HUES6 (cell line): ENCODE measurements at regions not wholly inside any gene's neighbourhood (a gene's known extent, or its start where the extent isn't known, plus 50 kb on each side); places are given as distances from the start of the nearest gene placed in this dataset.
"Not testable (repeated sequence)": the region's sequence is repeated elsewhere in the genome, so short reads cannot be mapped to it uniquely, and the experiment has no call there.

ENCODE experiments used
- H3K27ac ChIP-seq: 2 replicates; pipeline ENCODE4 v1.7.0; 2013; ENCODE audit warnings: low read depth, mild to moderate bottlenecking, low read length, inconsistent platforms
- H3K27me3 ChIP-seq: 2 replicates; pipeline ENCODE4 v1.6.1; 2013; ENCODE audit warnings: low read length; ENCODE audit not compliant: control insufficient read depth, insufficient read depth
- H3K36me3 ChIP-seq: 2 replicates; pipeline ENCODE4 v1.6.1; 2013; ENCODE audit warnings: low read length; ENCODE audit not compliant: control insufficient read depth, insufficient read depth
- H3K4me1 ChIP-seq: 2 replicates; pipeline ENCODE4 v1.6.1; 2013; ENCODE audit warnings: low read length; ENCODE audit not compliant: control insufficient read depth, insufficient read depth
- H3K4me3 ChIP-seq: 2 replicates; pipeline ENCODE4 v1.5.1; 2013; ENCODE audit warnings: low read depth, low read length
- H3K9ac ChIP-seq: one replicate; pipeline ENCODE4 v1.6.1; 2013; ENCODE audit warnings: mild to moderate bottlenecking, low read length
- H3K9me3 ChIP-seq: 2 replicates; pipeline ENCODE4 v1.6.1; 2013; ENCODE audit warnings: low read depth, low read length; ENCODE audit not compliant: control insufficient read depth, insufficient read depth

- Histone ChIP-seq H3K9me3 (no peaks in the 10 kb centered on the region), H3K27me3 (peaks cover 4% of the 10 kb centered on the region; the same call in 1 of the 2 replicates), H3K27ac (no peak overlapping the region), H3K4me3 (no peak overlapping the region), H3K36me3 (no peaks in the 10 kb centered on the region), H3K9ac (no peak overlapping the region), H3K4me1 (peaks cover 21% of the 10 kb centered on the region)
Measured at GRCh38 chr12:67040861-67041137, 228.4 kb upstream of the CAND1 start.

GRCh38 chr12:67042697-67043131, 226.4 kb upstream of the CAND1 start:
- Histone ChIP-seq H3K9ac (no peak overlapping the region), H3K4me1 (peaks cover 26% of the 10 kb centered on the region), H3K36me3 (no peaks in the 10 kb centered on the region), H3K27me3 (no peaks in the 10 kb centered on the region), H3K27ac (no peak overlapping the region), H3K9me3 (no peaks in the 10 kb centered on the region), H3K4me3 (no peak overlapping the region)

- Histone ChIP-seq H3K27ac (no peak overlapping the region), H3K4me3 (no peak overlapping the region), H3K9me3 (no peaks in the 10 kb centered on the region), H3K4me1 (peaks cover 20% of the 10 kb centered on the region), H3K27me3 (no peaks in the 10 kb centered on the region), H3K9ac (no peak overlapping the region), H3K36me3 (no peaks in the 10 kb centered on the region)
Measured at GRCh38 chr12:67043771-67044170, 225.4 kb upstream of the CAND1 start.

GRCh38 chr12:67045650-67046049, 223.5 kb upstream of the CAND1 start:
- H3K9me3 ChIP-seq, result no peaks in the 10 kb centered on the region

GRCh38 chr12:67046062-67046461, 223.1 kb upstream of the CAND1 start:
- Histone ChIP-seq H3K36me3 (no peaks in the 10 kb centered on the region), H3K27me3 (no peaks in the 10 kb centered on the region), H3K9ac (no peak overlapping the region), H3K4me3 (no peak overlapping the region), H3K9me3 (no peaks in the 10 kb centered on the region), H3K27ac (no peak overlapping the region), H3K4me1 (peaks cover 20% of the 10 kb centered on the region)

More at GRCh38 chr12:67045650-67046049, 223.5 kb upstream of the CAND1 start:
- H3K27me3 ChIP-seq, result no peaks in the 10 kb centered on the region
- H3K36me3 ChIP-seq, result no peaks in the 10 kb centered on the region
- peaks cover 20% of the 10 kb centered on the region for H3K4me1 ChIP-seq
- no peak overlapping the region for H3K9ac ChIP-seq
- no peak overlapping the region for H3K27ac ChIP-seq
- no peak overlapping the region for H3K4me3 ChIP-seq

- H3K36me3 ChIP-seq, result no peaks in the 10 kb centered on the region
- no peaks in the 10 kb centered on the region for H3K27me3 ChIP-seq
- H3K4me1 ChIP-seq, result peaks cover 18% of the 10 kb centered on the region
- no peak overlapping the region for H3K27ac ChIP-seq
- no peak overlapping the region for H3K4me3 ChIP-seq
- no peak overlapping the region for H3K9ac ChIP-seq
- no peaks in the 10 kb centered on the region for H3K9me3 ChIP-seq
Measured at GRCh38 chr12:67047634-67048033, 221.5 kb upstream of the CAND1 start.

GRCh38 chr12:67048371-67048770, 220.8 kb upstream of the CAND1 start:
- Histone ChIP-seq H3K36me3 (no peaks in the 10 kb centered on the region), H3K4me3 (no peak overlapping the region), H3K9me3 (no peaks in the 10 kb centered on the region), H3K9ac (no peak overlapping the region), H3K27ac (no peak overlapping the region), H3K27me3 (no peaks in the 10 kb centered on the region), H3K4me1 (peaks cover 11% of the 10 kb centered on the region)

- not testable (repeated sequence) for H3K36me3 ChIP-seq, H3K4me3 ChIP-seq, H3K27ac ChIP-seq, H3K9ac ChIP-seq, H3K27me3 ChIP-seq, H3K9me3 ChIP-seq
- H3K4me1 ChIP-seq, result peaks cover 11% of the 10 kb centered on the region
Measured at GRCh38 chr12:67049199-67049598, 220.0 kb upstream of the CAND1 start.

- Histone ChIP-seq H3K27me3 (no peaks in the 10 kb centered on the region), H3K4me3 (no peak overlapping the region), H3K9me3 (no peaks in the 10 kb centered on the region), H3K4me1 (no peaks in the 10 kb centered on the region; the same call in 1 of the 2 replicates), H3K36me3 (no peaks in the 10 kb centered on the region), H3K9ac (no peak overlapping the region), H3K27ac (no peak overlapping the region)
Measured at GRCh38 chr12:67052981-67053380, 216.2 kb upstream of the CAND1 start.

- Histone ChIP-seq H3K4me3 (no peak overlapping the region), H3K4me1 (no peaks in the 10 kb centered on the region; the same call in 1 of the 2 replicates), H3K27me3 (no peaks in the 10 kb centered on the region), H3K9me3 (no peaks in the 10 kb centered on the region), H3K9ac (no peak overlapping the region), H3K36me3 (no peaks in the 10 kb centered on the region), H3K27ac (no peak overlapping the region)
Measured at GRCh38 chr12:67056329-67056728, 212.8 kb upstream of the CAND1 start.

- no peak overlapping the region for H3K9ac ChIP-seq
- H3K9me3 ChIP-seq, result no peaks in the 10 kb centered on the region
- H3K4me3 ChIP-seq, result no peak overlapping the region
- H3K27me3 ChIP-seq, result no peaks in the 10 kb centered on the region
- no peaks in the 10 kb centered on the region; the same call in 1 of the 2 replicates for H3K4me1 ChIP-seq
- no peak overlapping the region for H3K27ac ChIP-seq
- no peaks in the 10 kb centered on the region for H3K36me3 ChIP-seq
Measured at GRCh38 chr12:67057072-67057471, 212.1 kb upstream of the CAND1 start.

GRCh38 chr12:67062193-67062592, 207.0 kb upstream of the CAND1 start:
- peaks cover 4% of the 10 kb centered on the region for H3K27me3 ChIP-seq
- H3K36me3 ChIP-seq, result no peaks in the 10 kb centered on the region
- H3K9me3 ChIP-seq, result no peaks in the 10 kb centered on the region
- H3K4me1 ChIP-seq, result peaks cover under 1% of the 10 kb centered on the region
- H3K4me3 ChIP-seq, result no peak overlapping the region
- no peak overlapping the region for H3K27ac ChIP-seq
- H3K9ac ChIP-seq, result no peak overlapping the region
